NCI-H345 treated with DMSO at 0.1 percent for 48 hours (cell line): ENCODE measurements at regions not wholly inside any gene's neighbourhood (a gene's known extent, or its start where the extent isn't known, plus 50 kb on each side); places are given as distances from the start of the nearest gene placed in this dataset.
"Not testable (repeated sequence)": the region's sequence is repeated elsewhere in the genome, so short reads cannot be mapped to it uniquely, and the experiment has no call there.

Source experiments
- DNase-seq: peaks from one replicate; lab custom pipeline; 2025; ENCODE audit not compliant: unreplicated experiment; lab: John Stamatoyannopoulos, UW

DNA sequence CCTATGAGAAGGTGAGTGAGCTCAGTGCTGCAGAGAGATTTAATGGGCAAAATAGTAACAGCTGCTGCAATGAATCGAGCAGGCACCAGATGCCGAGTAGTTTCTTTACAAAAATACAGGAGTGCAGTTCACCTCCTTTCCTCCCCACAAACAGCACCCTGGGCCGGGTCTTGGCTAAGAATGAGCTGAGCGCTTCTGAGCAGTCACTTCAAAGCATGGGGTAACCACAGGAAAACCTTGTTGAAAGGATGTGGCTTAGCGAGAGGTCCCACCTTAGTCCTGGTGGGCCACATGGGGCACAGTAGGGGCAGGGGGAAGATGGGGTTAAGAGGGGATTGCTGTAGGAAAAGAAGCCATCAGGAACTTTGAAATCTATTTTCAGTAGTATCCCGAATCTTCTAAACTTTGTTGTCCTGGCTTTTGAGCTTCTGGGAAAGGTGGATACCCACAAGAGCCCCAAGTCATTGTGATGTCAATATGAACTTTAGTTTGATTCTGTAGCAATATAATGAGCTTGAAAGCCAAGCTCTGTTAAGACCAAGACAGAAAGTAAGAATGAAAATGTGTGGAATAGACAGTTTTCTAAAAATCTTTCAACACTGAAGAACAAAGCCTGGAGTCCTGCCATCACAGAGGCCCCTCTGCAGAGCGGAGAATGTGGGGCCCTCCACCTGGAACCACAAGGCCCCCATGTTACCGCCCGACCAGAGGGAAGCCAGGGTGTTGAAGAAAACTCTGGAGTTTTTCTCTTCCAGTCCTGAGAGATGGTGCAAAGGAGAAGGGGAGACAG is 101.0 kb upstream of the ZNF236 start:
- DNase-seq: no peak

DNA sequence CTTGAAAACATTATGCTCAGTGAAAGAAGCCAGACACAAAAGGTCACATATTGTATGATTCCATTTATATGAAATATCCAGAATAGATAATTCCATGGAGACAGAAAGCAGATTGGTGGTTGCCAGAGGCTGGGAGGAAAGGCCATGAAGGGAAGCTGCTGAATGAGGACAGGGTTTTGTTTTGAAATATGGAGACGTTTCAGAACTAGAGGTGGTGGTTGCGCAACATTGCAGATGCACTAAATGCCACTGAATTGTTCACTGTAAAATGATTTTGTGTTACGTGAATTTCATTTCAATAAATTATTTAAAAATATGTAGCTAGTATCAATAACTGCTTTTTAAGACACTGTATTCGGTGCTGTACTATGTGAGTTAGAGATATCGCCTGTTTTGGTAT is 101.7 kb upstream of the ZNF236 start:
- no peak for DNase-seq

DNA sequence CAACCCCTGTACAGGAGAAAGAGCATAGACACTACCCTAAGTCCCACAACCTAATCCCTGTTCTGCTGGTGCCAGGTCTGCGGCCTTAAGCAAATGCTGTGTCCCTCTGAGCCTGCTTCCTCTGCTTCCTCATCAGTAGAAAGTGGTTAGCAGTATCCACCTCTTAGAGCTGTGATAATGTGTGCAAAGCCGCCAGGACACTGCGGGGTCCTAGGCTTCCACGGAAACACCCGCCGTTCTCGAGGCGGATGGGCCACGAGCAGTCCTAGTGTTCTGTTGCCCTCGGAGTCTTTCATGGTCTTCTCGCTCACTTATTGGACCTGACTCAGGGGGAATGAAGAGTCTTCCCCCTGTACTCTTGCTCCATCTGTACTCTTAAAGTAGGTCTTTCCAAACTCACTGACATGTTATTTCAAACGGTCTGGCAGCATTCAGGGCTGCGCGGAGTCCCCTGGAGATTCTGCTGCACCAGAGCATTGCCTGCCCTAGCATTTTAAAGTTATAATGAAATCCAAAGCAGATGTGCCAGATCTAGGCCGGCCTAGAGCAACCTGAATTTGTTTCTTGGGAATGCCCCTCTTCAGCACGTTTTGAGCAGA is 107.2 kb upstream of the ZNF236 start:
- no peak for DNase-seq

DNA sequence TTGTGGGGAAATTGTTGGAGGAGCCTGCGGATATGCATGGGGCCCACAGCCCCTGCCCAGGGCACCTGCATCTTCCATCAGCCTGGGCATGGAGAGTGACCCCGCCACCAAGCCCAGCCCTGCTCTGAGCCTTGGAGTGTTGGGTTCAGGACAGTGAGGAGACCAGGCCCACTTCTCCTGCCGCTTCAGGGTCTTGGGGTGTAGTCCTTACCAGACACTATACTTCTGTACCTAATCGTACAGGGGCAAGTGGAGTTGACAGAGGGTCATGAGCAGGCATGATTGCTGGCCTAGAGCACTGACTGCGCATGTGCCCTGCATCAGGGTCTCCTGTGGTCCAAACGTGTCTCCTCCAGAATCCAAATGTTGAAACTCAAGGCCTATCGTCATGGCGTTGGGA is 108.9 kb upstream of the ZNF236 start:
- DNase-seq: no peak

DNA sequence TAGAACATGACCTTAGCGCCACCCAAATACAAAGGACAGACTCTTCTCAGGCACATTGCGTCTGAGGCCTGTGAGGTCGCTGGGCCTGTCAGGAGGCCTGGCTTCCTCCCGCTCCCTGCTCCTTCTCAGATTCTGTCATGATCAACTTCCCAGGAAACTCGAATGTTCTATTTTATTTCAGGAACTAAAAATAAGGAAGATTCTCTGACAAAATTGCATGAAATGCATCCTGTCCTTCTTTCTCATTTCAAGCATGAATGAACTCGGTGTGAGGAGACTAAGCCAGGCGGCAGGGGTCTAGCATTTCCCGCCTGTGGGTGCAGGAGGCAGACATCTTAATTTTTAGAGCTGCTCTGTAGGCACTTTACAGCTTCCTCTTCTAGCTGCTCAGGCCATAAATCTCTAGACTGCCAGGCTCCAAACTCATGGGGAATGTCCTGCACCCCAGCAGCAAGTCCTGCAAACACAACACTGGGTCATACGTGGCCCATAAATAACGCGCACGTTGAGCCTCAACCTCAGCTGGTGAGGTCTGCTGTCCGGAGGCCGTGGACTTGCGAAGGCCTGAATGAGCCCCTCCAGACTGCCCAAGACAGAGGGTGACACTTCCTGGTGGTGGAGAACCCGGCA is 109.7 kb upstream of the ZNF236 start:
- no peak for DNase-seq

DNA sequence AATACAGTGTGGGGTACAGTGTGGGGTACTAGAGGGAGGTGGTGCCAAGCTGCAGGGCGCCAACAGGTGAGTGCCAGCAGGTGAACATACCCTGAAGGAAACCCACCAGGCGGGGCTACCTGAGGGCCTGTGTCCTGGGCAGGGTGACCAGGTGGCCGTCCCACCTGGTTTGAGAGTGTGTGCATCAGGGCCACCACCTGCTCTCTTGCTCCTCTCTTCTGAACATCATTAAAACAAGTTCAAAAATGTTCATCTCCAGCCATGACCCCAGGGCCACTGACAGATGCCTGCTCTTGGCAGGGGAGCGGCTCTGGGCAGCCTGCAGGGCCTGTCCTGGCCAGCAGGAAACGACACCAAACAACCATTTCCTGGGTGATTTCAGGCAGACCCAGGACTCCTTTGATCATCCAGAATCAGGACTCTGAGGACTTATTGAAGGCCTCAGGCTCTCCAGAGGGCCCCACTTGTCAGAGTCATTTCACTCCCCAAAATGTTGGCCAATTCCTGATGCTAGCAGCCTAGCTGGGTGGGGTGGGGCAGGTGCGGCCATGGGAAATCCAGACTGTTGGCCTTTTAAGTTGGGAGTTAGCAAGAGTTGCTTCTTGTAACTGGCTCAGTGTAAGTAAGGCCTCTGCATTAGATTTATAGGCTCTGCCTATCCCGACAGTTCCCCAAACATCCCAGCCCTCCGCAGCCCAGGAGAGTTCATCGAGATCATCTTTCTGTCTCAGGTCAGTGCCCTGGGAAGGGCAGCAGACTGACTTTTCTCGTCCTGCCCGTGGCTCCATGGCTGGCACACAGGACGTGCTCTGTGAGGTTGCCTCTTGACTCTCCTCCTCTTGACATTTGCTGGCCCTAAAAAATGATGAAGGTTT is 111.5 kb upstream of the ZNF236 start:
- no peak for DNase-seq

DNA sequence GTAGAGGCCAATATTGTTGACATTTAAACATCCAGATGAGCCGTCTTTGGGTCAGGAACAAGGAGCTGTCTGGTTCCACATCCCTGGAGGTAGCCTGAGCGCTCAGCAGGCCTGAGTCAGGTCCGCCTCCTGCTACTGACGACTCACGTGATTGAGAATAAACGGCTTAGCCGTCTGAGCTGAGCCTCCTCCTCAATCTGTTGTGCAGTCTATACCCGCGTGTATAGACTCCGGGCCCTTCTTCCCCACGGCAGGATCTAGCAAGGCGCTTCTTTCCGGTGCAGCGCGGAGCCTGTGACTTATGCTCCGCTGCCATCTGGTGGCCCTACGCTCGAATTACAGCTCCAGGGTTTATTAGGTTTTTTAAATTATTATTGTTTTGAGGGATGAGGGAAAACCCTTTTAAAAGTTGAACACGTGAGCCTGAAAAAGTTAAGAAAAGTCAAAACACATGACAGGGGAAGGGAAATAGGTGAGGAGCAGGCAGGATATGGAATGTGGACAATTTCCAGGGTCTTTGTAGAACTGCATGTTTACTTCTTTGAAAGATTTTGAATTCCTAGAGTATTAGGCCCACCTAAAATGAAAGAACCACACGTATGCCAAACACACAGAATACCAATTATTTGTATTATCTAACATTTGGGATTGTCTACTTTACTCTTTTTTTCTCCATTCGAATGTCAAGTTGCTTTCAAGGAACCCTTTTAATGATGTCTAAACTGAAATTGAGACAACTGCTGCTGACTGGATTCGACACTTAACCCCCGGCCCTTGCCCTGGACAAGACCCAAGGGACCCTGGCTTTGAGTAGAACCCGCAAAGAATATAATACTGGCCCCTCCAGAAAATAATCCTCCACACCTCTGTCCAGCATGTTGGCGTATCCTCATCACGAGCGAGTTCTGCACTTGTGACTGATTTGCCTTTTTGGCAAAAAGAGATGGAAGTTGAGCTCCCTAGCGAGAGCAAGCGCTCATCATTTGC is 112.4 kb upstream of the ZNF236 start:
- DNase-seq: peak; percentile 35

DNA sequence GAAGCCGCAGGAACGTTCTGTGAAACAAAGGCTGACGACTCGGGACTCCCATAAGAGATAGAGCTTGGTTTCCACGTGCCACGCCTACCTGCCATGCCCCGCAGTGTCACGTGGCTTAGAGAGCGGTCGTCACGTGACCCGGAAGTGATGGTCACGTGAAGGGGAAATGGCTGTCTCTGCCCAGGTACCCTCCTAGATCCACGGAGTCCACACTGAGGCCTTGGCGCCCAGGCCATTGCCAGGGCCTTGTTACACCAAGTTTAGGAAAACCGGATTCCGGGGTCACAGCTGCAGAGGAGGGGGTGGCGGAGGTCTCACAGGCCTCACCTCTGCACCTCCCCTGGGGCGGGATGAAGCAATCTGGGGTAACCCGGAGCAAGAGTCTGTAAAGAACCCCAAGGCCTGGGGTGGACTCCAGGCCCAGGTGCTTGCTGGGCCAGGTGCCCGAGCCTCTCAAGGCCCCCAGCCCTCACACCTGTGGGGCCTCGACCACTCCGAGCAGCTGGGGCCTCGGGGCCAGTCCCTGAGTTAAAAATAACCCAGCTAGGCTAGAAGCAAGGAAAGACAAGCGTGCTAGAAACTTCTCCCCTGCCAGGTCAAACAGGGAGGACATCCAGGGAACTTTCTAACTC is 113.5 kb upstream of the ZNF236 start:
- no peak for DNase-seq

DNA sequence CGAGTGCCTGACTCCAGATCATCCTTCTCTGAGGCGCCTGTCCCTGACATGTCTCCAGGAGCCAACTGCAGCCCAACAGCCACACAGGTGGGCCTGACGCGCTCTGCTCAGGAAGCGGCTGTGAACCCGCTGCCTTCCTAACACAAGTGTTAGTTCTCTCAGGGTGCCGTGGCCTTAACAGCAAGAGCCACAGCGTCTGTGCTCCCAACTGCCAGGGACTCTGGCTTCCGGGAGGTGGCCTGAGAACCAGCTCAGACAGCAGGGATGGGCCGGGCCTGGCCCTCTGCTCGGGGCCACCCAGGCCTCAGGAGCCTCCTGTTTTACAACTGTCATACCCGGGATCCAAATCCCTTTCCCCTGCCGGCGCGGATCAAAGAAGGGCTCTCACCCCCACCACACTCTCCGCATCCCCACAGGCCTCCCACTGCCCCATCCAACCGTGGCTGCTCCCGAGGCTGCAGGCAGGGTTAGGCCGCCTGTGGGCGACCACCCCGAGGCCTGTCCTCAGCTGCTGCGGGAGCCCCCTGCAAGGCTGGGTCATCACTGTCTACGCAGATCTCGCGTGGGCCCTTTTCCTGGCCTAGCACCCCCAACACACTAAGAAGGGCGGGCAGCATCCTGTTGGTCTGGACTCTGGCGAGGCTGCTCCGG is 114.2 kb upstream of the ZNF236 start:
- no peak for DNase-seq

DNA sequence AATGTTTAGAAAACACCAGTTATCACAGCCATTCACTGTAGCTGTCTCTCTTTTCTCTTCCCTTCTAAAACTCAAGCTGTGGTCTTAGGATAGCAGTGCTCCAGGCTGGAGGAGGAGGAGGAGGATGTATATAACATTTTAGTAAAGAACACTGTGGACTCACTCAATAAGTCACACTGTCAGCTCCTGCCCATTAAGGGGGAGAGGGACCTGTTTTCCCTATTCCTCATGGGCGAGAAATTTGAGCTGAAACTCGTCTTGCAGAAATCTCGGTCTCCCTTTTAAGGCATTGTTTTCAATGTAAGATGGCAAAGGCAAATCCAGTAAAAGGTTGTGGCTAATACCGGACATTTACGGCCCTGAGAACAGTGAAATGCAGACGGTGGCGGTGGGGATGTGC is 114.8 kb upstream of the ZNF236 start:
- no peak for DNase-seq

DNA sequence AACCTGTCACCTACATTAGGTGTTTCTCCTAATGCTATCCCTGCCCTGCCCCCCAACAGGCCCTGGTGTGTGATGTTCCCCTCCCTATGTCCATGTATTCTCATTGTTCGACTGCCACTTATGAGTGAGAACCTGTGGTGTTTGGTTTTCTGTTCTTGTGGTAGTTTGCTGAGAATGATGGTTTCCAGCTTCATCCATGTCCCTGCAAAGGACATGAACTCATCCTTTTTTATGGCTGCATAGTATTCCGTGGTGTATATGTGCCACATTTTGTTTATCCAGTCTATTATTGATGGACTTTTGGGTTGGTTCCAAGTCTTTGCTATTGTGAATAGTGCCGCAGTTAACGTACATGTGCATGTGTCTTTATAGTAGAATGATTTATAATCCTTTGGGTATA is 117.8 kb upstream of the ZNF236 start:
- not testable (repeated sequence) for DNase-seq

DNA sequence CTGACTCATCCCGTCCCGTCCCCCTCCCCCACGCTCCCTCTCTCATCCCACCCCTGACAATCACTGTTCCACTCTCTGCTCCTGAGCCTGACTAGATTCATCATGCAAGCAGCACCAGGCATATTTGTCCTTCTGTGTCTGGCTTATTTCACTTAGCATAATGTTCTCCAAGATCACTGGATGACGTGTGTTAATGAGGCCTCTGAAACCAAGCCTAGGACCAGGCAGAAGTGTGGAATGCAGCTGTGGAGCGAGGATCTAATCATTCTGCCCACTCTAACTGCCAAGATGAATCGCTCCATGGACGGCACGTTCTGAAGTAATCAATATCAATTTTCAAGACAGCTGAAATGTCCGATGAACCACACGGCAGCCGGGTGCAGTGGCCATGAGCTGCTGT is 122.4 kb upstream of the ZNF236 start:
- no peak for DNase-seq

DNA sequence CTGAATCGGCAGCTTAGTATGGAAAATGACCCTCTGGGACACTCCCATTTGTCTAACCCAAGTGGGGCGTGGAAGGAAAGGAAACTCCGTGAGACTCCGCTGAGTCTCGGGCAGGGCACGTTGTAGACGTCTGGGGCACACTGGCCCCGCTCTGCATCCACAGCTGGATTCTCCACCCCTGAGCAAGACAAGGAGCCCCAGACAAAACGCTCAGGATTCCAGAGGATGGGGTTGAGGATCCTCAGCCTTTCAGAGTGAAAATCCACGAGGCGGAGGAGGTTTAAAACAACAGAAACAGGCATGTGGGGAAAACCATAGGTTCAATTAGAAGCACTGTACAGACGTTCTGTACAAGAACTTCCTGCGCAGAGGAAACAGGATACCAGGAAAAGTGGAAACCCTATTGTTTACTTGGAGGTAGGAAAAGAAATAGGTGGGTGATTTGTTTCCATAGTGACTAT is 124.9 kb upstream of the ZNF236 start:
- no peak for DNase-seq

DNA sequence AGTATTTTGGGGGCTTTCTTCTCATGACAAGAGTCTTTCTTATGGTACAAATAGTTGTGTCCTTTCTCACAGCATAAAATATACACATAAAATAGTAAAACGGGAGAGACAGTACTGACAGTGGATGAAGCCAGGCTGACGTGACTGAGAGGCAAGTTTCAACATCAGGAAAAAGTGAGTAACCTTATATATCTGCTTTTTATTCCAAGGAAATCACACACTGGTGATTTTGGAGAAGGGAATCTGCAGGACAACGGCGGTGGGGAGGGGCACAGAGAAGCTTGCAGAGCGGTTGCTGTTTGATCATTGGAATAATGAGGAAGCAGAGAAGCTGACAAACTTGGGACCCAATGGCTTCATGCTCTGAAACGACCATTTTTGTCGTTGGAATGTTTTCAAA is 130.6 kb upstream of the ZNF236 start:
- DNase-seq: no peak

DNA sequence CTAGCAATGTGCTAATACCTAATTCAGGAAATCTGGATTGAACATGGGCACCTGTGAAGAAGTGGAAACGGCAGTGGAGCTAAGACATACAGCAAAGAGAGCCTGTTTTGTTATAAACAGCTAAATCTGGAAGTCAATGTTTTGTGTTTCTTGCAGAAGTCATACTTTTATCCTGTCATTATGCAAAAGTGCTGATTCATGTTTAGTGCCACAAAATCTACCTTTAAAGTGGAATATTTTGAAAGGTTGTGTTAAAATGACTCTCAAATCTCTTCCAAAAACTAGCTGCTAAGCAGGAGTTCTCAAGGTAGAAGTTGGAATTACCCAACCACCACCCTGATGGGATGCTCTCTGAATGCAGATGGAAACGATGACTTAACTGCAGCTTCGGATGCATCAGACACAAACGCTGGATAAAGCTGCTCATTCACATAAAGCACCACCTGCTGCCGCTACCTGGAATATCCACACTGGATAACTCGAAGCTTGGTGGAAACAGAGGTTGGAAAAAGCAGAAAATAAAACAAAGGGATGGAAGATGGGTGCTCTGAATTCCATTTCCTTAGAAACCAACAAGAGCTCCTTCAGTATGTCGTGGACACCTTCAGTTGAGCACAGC is 132.6 kb upstream of the ZNF236 start:
- DNase-seq: no peak

DNA sequence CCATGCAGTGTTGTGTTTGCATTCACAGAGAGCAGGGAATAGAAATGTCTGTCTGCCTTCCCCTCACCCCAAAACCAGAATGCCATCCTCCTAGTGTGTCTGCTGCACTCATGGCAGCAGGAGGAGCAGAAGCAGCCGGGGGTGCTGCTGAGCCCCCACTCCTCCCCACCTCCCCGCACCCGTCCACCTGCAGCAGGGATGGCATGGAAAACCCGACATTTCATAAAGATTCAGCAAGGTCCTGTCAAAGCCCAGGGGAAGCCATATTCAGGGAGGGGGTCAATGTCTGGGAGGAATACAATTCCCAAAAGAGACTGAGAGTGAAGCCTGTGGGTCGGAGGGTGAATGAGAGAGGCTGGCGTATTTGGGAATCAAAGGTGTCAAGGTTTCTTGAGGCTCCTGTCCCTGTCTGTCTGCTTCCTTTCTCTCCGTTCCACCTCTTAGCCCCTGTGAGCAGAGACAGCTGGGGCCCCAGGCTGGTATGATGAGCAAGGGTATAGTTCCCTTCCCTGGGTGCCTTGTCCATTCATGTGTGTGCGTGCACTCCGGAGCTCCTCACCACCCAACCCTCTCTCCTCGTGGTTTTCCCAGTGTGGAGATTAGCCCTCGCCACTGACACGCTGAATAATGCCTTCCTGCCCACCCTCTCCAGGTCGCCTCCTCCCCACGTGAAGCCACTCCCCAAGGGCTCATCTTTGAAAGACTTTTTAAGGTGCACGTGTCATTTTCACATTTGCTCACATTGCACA is 133.5 kb upstream of the ZNF236 start:
- DNase-seq: no peak

DNA sequence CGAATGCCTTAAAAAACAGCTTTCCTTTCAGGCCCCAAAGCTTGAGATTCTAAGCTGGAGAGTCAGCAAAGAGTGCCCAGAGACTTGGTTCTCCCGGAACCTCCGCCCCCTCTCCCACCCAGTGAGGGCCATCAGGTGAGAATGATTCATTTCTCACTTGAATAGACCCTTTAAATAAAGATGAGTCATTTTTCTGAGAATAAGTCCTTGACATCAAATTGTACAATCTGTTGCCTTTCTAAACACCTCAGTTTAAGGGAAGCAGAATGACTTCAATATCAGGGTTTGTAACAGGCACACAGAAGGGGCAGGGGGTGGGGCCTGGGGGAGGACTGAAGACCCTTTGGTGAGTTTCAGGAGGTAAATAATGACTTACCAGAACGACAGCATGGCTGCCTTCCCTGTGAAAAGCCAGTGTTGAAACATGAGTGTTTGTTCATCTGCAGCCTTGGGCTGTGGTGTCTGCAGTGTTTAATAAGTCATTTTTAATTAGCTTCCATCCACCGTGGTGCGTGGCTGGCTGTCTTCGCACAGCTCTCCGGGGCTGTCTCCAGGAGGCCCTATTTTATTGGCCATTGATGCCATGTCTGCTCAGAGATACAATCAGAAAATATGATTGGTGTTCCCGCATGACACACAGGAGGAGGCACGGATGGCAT is 134.9 kb upstream of the ZNF236 start:
- DNase-seq: peak; percentile 7
